GM19193 (cell line): ENCODE measurements at regions not wholly inside any gene's neighbourhood (a gene's known extent, or its start where the extent isn't known, plus 50 kb on each side); places are given as distances from the start of the nearest gene placed in this dataset.

Source experiments
- POLR2A ChIP-seq: IDR thresholded peaks from 4 replicates; pipeline ENCODE4 v1.6.1; 2011; ENCODE audit not compliant: insufficient read depth, insufficient read length; ENCODE audit errors: extremely low read depth

DNA sequence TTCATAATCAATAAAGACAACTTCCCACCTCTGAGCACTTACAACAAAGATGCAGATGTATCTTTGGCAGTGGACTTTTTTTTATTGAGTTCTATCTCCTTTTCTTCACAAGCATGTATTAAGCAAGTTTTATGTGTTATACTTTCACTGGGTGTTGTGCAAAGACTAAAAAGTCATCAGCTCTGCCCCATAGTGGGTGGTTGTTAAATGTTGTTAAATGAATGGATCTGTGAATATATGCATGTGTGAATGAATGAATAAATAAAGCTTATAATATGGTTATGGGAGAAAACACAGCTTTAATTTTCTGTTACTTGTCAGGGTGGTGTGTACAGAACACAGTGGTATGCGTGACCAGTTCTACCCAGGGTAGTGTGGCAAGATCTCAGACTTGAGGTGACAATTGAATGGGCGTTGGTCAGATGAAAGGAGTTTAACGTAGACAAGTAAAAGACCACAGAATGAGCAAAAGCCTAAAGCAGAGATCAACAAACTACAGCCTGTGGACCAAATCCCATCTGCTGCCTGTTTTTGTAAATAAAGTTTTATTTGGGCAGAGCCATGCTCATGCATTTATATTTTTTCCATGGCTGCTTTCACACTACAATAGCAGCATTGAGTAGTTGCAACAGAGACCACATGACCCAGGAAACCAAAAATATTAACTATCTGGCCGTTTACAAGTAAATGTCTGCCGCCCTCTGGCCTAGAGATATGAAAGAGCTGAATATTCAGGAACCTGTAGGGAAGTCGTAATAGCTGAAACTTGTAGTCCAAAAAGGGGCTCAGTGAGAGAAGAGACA is 207.4 kb upstream of the EEA1 start:
- no peak for TF ChIP-seq POLR2A

DNA sequence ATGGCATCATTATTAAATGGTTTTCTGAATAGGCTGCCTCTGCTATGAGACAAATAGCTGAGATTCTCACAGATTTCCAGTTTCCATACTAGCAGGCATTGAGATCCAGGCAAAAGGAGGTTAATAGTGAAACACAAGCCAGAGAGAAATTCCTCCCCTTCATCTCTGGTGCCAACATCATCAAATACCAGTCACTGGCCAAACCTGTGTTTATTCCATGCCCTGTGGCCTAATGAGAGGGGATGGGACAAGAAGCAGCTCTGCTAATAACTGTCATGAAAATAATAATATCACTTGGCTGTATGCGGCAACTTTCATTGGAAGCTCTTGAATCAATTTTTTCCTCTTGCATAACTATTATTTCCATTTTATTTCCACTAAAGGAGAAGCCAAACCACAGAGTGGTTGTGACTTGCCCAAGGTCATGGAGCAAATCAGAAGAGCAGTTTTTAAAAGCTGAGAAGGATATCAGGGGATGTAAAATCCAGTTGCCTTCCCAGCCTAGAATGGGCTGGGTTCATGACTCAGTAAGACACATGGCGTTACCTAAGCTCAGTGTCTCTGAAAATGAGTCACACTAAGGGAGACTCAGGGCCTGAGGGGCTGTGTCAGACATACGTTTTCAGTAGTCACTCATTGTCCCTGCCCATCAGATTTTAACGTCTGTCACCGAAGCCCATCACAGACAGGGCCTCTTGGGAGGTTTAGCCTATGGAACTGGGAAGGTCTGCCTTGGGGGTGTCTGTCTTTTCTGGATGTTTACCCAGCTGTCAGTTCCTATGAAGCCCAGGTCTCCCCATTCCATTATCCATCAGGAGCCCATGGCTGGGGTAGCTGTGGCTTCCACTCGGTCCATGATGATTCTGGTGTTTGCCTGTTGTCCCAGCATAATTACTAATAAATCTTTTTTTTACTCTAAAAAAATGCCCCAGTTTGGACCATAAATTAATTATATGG is 208.8 kb upstream of the EEA1 start:
- peak; percentile 50 for TF ChIP-seq POLR2A

DNA sequence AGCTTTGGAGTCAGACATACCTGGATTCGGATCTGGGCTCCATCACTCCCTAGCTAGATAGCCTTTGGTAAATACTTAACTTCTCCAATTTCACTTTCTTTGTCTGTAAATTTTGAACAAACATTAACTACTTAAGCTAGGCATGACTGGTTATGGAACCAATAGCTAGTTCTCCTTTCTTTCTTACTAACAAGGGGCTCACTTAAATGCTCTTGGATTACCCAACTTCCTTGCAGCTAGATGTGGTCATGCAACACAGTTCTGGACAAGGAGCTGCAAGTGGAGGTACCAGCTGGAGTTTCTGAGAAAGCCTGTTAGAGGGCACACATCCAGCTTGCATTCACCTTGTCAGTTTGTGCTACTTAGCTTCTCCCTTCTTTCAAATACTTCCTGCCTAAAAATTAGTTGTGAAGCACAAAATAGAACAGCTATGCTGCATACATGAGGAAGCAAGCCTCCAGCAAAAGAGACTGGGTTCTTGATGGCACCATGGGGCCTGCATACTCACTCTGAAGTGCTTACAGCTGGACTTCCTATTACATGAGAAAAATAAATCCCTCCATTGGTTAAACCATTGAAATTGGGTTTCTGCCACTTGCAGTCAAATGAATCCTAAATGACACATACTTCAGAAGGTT is 210.1 kb upstream of the EEA1 start:
- peak; percentile 19 for TF ChIP-seq POLR2A

DNA sequence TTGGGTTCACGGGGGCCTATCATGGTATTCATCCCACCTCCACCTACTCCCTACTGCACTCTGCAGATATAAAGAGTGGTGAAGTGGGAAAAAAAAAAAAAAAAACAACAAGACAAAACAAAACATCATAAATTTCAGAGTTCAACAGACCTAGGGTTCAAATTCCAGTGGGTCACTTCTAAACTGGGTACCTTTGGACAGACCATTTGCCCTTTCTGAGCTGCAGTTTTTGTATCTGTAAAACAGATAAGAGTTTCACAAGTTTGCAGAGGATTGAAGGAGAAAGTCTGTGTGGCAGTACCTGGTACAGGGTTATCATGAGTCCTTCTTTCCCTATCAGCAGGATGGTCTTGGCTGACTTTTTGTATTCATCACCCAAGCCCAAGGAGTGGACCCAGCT is 211.2 kb upstream of the EEA1 start:
- no peak for TF ChIP-seq POLR2A

DNA sequence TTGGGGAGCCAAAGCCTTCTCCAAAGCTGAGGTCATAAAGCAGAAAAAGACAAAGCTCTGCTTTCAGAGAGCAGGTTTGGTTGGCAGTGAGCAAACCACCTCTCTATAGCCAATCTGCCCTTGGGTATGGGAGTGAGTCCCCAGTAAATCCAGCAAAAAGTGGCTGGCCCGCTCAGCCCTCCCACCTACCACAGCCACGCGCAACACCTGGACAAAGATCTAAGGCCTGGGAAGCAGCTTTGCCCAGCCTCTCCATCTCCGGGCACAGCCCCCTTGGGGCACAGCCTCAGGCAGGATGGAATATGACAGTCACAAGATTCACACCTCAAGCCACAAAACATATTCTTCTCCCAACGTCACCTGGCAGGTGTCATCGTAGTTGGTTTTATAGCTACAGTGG is 211.7 kb upstream of the EEA1 start:
- no peak for TF ChIP-seq POLR2A

DNA sequence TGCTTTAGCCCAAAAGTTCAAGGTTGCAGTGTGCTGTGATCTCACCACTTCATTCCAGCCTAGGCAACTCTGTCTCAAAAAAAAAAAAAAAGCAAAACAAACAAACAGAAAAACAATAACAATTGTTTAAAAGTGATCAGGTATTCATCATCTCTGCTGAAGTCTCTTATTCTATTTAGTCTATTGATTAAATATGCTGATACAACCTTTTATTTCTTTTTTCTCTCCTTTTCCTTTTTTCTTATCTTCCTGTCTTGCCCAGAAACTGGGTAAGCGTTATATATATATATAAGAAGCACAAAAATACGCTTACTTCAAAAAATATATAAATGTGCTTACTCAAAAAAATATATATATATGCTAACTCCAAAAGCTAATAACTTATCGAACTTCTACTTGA is 213.8 kb upstream of the EEA1 start:
- no peak for TF ChIP-seq POLR2A

DNA sequence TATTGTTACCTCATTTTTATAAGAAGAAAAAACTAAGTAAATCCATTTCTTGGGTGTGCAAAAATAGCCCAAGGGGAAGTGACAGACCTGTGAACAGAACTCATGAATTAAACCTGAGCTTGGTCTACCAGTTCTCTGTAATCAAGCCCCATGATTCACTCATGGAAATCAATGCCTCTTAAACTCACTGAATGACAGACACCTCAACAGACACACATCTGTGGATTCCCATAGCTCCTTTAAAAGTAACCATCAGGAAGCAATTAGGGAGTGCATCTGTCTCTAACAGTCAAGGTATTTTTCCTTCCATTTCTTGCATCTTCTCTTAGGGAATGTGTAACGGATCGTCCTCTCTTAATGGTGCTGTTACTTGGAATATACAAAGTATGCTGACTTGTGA is 215.0 kb upstream of the EEA1 start:
- no peak for TF ChIP-seq POLR2A

DNA sequence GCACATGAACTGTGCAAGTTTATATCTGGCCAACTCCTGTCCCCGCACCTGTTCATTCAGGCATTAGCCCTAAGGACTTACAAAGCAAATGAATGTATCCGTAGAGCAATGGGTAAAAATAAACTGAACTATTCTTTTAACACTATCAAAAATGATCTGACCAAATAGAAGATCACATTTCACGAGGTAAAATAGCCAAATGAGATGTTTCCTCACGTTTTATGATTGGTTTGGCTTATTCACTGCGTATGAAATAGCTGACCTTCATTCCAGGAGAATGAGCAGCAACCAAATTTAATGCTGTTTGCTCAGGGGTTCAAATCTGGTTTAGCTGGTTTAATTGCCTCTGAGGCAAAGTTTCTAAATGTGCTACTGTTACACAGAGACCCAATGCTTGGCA is 216.0 kb upstream of the EEA1 start:
- no peak for TF ChIP-seq POLR2A

DNA sequence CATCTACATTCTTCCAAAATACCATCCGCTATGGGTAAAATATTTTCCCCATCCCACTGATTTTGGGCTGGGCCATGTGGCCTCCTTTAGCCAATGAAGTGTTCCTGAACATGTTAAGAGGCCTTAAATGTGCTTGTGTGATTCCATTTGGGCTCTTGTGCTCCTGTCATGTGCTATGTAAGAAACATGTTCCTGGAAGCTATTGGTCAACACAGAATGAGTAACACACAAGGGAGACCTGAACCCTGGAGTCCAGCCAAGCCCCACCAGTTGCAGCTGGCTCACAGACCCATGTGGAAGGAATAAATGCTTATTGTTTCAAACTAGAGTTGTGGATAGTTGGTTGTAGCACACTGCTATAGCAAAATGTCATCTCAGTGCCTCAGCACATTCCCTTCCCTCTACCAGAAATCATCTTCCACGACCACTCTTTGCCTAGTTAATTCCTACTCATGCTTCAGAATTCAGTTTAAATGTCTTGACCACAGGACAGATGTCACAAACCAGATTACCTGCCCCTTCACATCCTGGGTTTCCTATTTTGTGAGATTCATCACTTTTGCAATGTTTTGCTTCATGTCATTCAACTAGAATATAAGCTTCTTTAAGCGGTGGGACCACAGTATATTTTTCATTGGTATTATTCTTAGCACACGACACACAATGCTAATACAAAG is 217.3 kb upstream of the EEA1 start:
- no peak for TF ChIP-seq POLR2A

DNA sequence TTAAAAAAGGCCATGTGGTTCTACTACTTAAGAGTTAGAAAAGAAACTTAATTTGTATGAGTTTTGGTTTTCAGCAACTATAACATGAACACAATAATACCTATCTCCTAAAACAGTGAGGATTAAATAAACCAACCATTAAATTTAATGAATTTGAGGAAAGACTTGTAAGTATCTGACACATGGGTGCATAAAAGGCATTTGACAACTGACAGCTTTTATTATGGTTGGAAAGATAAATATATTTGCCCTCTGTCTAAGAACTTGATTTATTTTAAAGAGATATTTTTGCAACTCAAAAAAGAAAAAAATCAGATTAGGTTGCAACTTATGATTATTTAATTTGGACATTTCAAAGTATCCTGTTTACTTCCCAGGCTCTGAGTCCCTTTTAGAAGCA is 217.9 kb upstream of the EEA1 start:
- TF ChIP-seq POLR2A: no peak

DNA sequence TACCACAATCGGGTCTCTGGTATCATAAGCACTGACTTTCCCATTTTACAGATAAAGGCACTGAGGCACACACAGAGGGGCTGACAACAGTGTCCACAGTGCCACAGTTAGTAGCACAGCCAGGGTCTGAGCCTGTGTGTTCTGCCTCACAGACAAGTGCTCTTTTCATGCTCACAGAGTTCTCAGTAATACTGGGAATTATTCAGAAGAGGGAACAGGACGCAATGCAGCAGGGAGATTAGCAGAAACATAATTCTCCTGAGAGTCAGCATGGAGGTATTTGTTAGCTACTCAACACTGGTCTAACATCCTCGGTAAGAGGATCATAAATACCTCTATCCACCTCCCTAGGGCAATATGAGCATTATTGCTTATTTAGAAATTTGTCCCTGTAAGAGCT is 219.3 kb upstream of the EEA1 start:
- no peak for TF ChIP-seq POLR2A

DNA sequence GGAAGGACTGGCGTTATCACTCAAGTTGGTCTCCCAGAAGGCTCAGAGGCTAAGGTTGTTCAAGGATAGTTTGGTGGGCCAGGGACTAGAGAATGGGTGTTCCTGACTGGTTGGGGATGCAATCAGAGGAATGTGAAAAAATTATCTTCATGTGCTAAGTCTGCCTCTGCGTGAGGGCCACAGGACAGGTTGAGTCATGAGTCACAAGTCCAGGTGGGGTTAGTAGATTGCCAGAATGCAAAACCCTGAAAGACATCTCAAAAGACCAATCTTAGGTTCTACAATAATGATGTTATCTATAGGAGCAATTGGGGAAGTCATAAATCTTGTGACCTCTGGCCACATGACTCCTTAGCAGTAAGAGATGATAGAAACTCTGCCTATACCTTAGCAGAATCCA is 220.1 kb upstream of the EEA1 start:
- TF ChIP-seq POLR2A: no peak

DNA sequence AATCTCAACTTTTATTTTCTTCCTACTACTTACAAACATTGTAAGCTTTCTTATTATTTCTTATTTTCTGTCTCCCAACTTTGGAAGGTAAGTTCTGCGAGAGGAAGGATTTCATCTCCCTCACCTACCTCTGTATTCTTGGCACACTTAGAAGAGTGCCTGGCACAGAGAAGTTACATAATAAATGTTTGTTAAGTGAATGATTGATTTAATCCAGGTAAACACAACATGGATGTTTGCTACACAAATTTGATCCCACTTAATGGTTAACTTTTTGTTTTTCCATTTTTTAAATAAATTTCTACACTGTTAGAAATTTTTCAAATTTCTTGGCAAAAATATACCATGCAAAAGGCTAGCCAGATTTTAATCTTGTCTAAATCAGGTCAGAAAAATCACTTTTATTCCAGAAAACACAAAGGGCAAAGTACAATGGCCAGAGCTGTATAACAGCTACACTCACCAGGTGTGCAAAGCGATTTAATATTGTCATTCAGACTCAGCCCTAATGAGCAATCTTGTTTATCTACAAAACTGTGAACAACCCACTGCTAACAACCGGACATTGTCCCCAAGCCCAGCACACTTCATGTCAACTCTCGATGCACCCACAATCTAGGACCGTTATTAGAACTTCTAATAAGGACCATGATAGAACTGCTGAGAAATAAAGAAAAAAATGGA is 222.1 kb upstream of the EEA1 start:
- TF ChIP-seq POLR2A: no peak

DNA sequence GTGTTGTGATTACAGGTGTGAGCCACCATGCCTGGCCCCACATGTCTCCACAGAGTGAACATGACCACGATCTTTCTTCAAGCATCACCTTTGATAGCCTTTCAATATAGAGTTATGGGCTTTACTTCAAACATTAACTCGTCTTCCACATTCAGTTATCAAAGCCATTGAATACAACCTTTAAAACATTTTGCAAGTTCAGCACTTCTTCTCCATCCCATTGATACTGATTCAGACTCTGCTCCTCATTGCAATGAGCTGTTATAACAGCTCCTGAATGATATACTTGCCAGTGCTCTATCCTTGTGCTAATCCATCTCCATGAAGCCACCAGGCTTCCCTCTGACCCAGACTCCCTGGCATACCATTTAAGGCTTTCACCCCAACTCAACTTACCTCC is 223.5 kb upstream of the EEA1 start:
- no peak for TF ChIP-seq POLR2A
